Endodermal cell (in vitro differentiated cells): ENCODE measurements at regions not wholly inside any gene's neighbourhood (a gene's known extent, or its start where the extent isn't known, plus 50 kb on each side); places are given as distances from the start of the nearest gene placed in this dataset.

Experiments used
- DNase-seq: peaks from one replicate; pipeline ENCODE4 v3.0.0-alpha.2; 2017
- H3K27ac ChIP-seq: 2 replicates; pipeline ENCODE4 v1.5.1; 2013; ENCODE audit warnings: mild to moderate bottlenecking, low read depth, low read length, moderate library complexity
- H3K27me3 ChIP-seq: 2 replicates; pipeline ENCODE4 v1.6.1; 2013; ENCODE audit warnings: mild to moderate bottlenecking, low read length, moderate library complexity; ENCODE audit not compliant: insufficient read depth, control insufficient read depth, poor library complexity, severe bottlenecking
- H3K36me3 ChIP-seq: 2 replicates; pipeline ENCODE4 v1.7.0; 2013; ENCODE audit warnings: mild to moderate bottlenecking, low read length, moderate library complexity; ENCODE audit not compliant: control insufficient read depth, insufficient read depth
- H3K4me1 ChIP-seq: one replicate; pipeline ENCODE4 v1.7.0; 2013; ENCODE audit warnings: low read length; ENCODE audit not compliant: control insufficient read depth, insufficient read depth
- H3K4me3 ChIP-seq: 2 replicates; pipeline ENCODE4 v1.5.1; 2013; ENCODE audit warnings: mild to moderate bottlenecking, low read length, moderate library complexity
- H3K9ac ChIP-seq: 2 replicates; pipeline ENCODE4 v1.6.1; 2013; ENCODE audit warnings: mild to moderate bottlenecking, low read length, moderate library complexity; ENCODE audit not compliant: poor library complexity, severe bottlenecking; ENCODE audit errors: extremely low read depth
- H3K9me3 ChIP-seq: 2 replicates; pipeline ENCODE4 v1.6.1; 2013; ENCODE audit warnings: mild to moderate bottlenecking, low read length, moderate library complexity; ENCODE audit not compliant: control insufficient read depth
- H3K27ac Mint-ChIP-seq: 2 replicates; pipeline ENCODE4 v1.8.0; 2020; ENCODE audit warnings: mixed read lengths
- H3K27me3 Mint-ChIP-seq: 2 replicates; pipeline ENCODE4 v1.8.0; 2021; ENCODE audit warnings: mild to moderate bottlenecking, mixed read lengths; ENCODE audit not compliant: insufficient read depth
- H3K36me3 Mint-ChIP-seq: 2 replicates; pipeline ENCODE4 v1.8.0; 2020; ENCODE audit warnings: low read depth, mixed read lengths
- H3K4me1 Mint-ChIP-seq: 2 replicates; pipeline ENCODE4 v1.8.0; 2020; ENCODE audit warnings: mixed read lengths
- H3K4me3 Mint-ChIP-seq: 2 replicates; pipeline ENCODE4 v1.8.0; 2020; ENCODE audit warnings: mild to moderate bottlenecking, moderate library complexity, mixed read lengths
- H3K9me3 Mint-ChIP-seq: 2 replicates; pipeline ENCODE4 v1.8.0; 2020; ENCODE audit warnings: mild to moderate bottlenecking, mixed read lengths
- WGBS, 2 experiments: methylation state at CpG; one replicate each; pipeline versions ENCODE4 v1.1.5 to v1.1.7; 2013; ENCODE audit warnings: missing lambda C conversion rate in 2 of 2, mixed read lengths in 1 of 2; ENCODE audit not compliant: insufficient coverage in 1 of 2, insufficient read length in 1 of 2; 5-methylcytosine and 5-hydroxymethylcytosine counted together
- TF ChIP-seq, protein P1 (sequence below): fragments of 200-600 bp; sonication (generic); conservative IDR thresholded peaks from 2 replicates; pipeline ENCODE4 v1.5.0; 2021; ENCODE audit warnings: antibody characterized with exemption, mild to moderate bottlenecking

DNA sequence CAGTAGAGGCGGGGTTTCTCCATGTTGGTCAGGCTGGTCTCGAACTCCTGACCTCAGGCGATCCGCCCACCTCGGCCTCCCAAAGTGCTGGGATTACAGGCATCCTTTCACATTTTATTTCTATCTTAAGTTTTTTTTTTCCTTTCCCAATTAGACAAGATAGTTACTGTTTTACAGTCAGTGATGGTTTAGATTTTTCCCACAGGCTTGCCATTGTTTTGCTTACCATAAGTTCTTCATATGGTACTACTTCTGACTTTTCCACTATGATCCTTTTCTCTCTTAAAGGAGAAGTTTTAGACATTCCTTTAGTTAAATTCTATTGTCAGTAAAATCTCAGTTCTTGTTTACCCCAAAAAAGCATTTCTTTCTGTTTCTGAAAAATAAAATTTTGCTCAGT lies 462.6 kb downstream of the CENPC start:
- Mint-ChIP-seq H3K27ac (no peak overlapping the region), H3K36me3 (no peaks in the 10 kb centered on the region), H3K9me3 (no peaks in the 10 kb centered on the region), H3K4me3 (no peak overlapping the region), H3K4me1 (peaks cover 12% of the 10 kb centered on the region), H3K27me3 (no peaks in the 10 kb centered on the region)
- Histone ChIP-seq H3K9ac (no peak overlapping the region), H3K36me3 (no peaks in the 10 kb centered on the region), H3K4me3 (no peak overlapping the region), H3K9me3 (no peaks in the 10 kb centered on the region), H3K27me3 (no peaks in the 10 kb centered on the region), H3K4me1 (no peaks in the 10 kb centered on the region), H3K27ac (no peak overlapping the region)
- WGBS, 2 experiments = 95 to 100% methylated on average over 4 to 5 of the region's 5 CpGs
- TF ChIP-seq, protein P1, sequence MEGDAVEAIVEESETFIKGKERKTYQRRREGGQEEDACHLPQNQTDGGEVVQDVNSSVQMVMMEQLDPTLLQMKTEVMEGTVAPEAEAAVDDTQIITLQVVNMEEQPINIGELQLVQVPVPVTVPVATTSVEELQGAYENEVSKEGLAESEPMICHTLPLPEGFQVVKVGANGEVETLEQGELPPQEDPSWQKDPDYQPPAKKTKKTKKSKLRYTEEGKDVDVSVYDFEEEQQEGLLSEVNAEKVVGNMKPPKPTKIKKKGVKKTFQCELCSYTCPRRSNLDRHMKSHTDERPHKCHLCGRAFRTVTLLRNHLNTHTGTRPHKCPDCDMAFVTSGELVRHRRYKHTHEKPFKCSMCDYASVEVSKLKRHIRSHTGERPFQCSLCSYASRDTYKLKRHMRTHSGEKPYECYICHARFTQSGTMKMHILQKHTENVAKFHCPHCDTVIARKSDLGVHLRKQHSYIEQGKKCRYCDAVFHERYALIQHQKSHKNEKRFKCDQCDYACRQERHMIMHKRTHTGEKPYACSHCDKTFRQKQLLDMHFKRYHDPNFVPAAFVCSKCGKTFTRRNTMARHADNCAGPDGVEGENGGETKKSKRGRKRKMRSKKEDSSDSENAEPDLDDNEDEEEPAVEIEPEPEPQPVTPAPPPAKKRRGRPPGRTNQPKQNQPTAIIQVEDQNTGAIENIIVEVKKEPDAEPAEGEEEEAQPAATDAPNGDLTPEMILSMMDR = no peak
- DNase-seq = no peak

DNA sequence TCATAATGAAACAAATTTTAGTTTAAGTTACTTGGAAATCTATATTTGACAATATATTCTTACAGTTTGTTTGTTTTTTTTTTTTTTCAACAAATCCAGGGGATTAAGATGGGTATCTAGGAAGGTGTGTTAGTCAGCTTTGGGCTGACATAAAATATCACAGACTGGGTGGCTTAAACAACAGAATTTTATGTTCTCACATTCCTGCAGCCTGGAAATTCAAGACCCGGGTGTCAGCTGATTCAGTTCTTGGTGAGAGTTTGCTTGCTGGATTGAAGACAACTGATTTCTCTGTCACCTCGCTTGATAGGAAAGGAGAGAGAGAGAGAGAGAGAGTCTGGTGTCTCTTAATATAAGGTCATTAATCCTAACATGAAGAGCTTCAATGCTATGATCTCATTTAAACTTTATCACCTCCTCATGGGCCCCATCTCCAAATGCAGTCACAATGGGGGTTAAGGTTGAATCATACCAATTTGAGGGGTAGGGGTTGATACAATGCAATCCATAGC lies 465.2 kb downstream of the CENPC start:
- WGBS, 2 experiments = 97 to 100% methylated on average over 1 to 2 of the region's 2 CpGs
- TF ChIP-seq, protein P1 = no peak

DNA sequence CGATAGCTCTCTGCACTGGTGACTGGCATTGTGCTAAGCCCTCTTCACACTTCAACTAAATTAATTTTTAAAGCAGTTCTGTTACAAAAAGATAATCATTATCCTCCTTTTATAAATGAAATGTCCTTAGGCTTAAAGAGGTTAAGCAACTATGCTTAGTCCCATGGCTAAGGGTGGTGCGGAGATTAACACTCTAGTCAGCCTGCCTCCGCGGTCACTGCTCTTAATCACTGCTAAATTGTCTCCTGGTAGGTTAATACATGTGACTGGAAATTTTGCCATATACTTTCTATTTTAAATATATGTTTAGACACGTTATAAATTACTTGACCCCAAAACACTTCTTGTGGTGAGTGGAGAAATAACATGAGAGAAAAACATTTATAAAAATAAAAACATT lies 473.7 kb downstream of the CENPC start:
- Mint-ChIP-seq H3K4me1 (peaks cover 12% of the 10 kb centered on the region), H3K9me3 (peaks cover 24% of the 10 kb centered on the region), H3K27ac (no peak overlapping the region), H3K4me3 (no peak overlapping the region), H3K36me3 (peaks cover 4% of the 10 kb centered on the region), H3K27me3 (no peaks in the 10 kb centered on the region)
- Histone ChIP-seq H3K27me3 (no peaks in the 10 kb centered on the region), H3K4me3 (no peak overlapping the region), H3K4me1 (peaks cover 5% of the 10 kb centered on the region), H3K36me3 (no peaks in the 10 kb centered on the region), H3K9ac (no peak overlapping the region), H3K9me3 (no peaks in the 10 kb centered on the region), H3K27ac (no peak overlapping the region)
- no peak for DNase-seq
- WGBS, 2 experiments = 90% methylated on average over 4 of the region's 5 CpGs; no CpG with 5 or more reads in 1 of the 2 experiments
- TF ChIP-seq, protein P1 = no peak

More for the DNA sequence above, 465.2 kb downstream of the CENPC start:
- H3K9me3 ChIP-seq = no peaks in the 10 kb centered on the region
- Mint-ChIP-seq H3K4me1 (peaks cover 27% of the 10 kb centered on the region), H3K27ac (no peak overlapping the region), H3K4me3 (no peak overlapping the region), H3K9me3 (no peaks in the 10 kb centered on the region), H3K27me3 (no peaks in the 10 kb centered on the region), H3K36me3 (no peaks in the 10 kb centered on the region)
- H3K27me3 ChIP-seq = no peaks in the 10 kb centered on the region
- no peak overlapping the region for H3K9ac ChIP-seq
- no peak overlapping the region for H3K4me3 ChIP-seq
- no peak for DNase-seq
- H3K36me3 ChIP-seq = no peaks in the 10 kb centered on the region
- no peak overlapping the region for H3K27ac ChIP-seq
- H3K4me1 ChIP-seq = peaks cover 8% of the 10 kb centered on the region
